ENCODE measurements at regions not wholly inside any gene's neighbourhood (a gene's known extent, or its start where the extent isn't known, plus 50 kb on each side); places are given as distances from the start of the nearest gene placed in this dataset.
A peak's percentile ranks its signal among the peaks of the same experiment; 100 is the strongest.
"Not testable (repeated sequence)": the region's sequence is repeated elsewhere in the genome, so short reads cannot be mapped to it uniquely, and the experiment has no call there.

DNA sequence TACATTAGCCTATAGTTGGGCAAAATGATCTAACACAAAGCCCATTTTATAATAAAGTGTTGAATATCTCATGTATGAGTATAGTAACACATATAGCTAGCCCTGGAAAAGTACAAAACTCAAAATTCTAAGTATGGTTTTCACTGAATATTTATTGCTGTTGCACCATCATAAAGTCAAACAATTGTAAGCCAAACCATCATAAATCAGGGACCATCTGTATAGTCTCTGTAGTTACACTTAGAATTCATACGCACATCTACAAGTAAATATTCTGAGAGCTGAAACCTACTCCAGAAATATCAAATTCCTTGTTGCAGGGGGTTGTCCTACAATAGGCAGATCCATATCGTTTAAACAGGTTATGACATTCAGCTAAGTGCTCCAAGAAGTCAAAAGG lies 817.3 kb downstream of the BCKDHB start:
- no peak for DNase-seq (ENCODE audit: low spot score)

DNA sequence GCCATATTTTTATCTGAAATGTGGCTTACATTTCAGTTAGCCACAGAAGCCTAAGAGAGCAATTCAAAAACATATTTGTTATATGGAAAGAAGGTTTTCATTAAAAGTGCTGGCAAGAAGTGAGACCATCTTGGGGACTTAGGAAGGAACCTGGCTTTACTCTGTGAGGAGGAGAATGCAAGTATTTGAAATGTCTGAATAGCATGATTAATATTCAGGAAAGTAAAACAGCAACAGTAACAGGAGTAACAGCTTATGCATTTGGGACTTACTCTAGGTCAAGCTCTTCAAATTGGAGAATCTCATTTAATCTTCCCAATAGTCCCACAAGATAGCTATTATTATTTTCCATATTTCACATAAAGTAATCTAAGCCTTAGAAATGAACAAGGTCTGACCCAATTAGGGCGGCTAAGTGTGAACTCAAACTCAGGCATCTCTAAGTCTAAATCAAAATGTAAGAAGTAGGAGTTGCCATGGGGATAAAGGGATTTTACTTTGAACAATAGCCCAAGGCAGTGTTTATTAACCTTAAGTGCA lies 816.5 kb downstream of the BCKDHB start:
- DNase-seq (ENCODE audit: low spot score), result no peak

DNA sequence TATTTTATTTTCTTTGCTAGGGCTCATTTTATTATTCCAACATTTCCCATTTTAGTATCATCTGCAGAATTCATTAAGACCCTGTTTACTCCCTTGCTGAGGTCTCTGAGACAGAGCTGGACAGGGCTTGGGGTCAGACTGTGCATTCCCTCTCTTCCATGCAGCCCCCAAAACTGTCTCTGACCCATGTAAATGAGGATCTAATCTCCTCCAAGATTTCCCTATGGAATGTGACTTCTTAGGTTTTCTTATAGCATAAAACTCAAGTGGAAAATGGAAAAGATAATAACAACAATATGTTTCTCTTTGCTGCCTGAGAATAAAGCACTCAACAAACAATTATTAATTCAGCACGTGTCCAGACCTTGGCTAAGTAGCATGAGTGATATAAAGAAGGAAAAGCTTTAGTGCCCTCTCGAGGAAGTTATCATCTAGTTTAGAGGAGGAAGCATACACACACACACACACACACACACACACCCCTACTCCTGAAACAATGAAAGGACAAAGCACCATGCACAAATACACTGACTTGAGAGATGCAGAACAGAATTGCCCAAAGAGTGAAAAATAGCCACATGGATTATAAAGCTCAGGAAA lies 815.5 kb downstream of the BCKDHB start:
- no peak for DNase-seq (ENCODE audit: low spot score)

DNA sequence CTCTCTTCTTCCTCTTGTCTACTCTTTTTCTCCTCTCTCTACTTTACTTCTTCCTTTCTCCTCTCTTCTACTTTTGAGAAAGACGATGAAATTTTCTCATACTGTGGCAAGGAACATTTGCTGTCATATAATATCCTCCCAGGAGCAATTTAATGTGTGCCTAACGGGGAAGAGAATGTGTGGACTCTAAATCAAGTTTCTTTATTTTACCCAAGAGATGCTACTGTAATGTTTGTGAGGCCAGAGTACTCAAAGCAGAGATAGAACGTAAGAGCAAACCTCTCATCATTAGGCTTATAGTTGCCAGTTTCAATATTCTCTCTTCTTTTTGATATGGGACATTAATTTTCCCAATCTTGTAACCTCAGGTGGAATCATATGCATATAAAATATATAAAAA lies 801.4 kb downstream of the BCKDHB start:
- no peak for DNase-seq (ENCODE audit: low spot score)

- no peak for DNase-seq (ENCODE audit: low spot score)
Observed at GRCh38 chr6:80903711-80904110, 797.2 kb downstream of the BCKDHB start.

GRCh38 chr6:80886475-80886874 lies 780.0 kb downstream of the BCKDHB start:
- no peak for DNase-seq (ENCODE audit: low spot score)

DNA sequence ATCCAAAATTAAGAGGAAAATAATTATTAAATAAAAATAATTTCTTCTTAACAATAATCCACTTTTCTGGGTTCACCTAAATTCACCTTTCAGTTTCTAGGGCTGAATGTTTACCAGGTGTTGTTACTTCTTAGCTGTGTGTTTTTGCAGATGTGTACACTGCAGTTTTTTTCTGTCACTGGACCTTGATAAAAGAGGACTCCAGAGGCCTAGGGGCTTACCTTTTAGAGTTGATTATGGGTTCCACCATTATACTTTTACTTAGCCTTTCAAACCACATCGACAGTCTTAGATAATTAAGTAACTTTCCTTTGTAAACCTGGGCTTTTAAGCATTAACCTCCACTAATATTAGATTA lies 766.5 kb downstream of the BCKDHB start:
- no peak for DNase-seq (ENCODE audit: low spot score)

- no peak for DNase-seq (ENCODE audit: low spot score)
Observed at GRCh38 chr6:80872199-80872950, 765.9 kb downstream of the BCKDHB start.

DNA sequence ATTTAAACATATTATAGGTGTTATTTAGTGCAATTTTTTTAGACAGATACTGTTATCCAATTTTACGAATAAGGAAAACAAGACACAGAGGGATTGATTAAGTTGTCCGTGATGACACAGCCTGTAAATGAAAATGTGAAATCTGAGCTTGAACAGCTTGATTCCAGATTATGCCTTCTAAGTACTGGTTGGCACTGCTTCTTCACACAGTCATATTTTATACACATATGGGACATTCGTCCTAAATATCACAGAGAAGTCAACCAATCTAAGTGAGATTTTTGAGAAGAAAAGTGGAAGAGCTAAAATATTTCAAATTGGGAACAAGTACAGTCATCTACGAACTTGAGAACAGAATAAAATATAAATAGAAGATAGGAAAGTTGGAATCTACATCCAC lies 756.3 kb downstream of the BCKDHB start:
- no peak for DNase-seq (ENCODE audit: low spot score)

GRCh38 chr6:80860107-80860506 lies 753.6 kb downstream of the BCKDHB start:
- DNase-seq (ENCODE audit: low spot score), result no peak

- not testable (repeated sequence) for DNase-seq (ENCODE audit: low spot score)
Observed at GRCh38 chr6:80847973-80848372, 741.5 kb downstream of the BCKDHB start.

DNA sequence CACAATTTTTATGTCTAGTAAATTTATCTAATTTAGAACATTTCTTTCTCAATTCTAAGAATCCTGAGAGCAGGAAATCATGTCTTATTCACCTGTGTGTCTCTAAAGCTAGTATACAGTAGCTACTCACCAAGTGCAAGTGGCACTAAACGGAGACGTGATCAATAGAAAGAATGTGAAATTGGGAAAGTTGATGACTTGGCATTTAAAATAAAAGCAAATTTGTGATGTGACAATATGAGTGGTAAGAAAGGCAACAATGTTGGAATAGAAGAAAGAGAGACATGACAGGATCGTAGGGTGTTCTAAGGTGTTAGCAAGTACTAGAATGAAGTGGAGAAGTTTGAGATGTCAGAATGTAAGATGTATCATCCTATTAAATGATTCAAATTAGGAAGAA lies 725.9 kb downstream of the BCKDHB start:
- no peak for DNase-seq (ENCODE audit: low spot score)

GRCh38 chr6:80793411-80793810 lies 686.9 kb downstream of the BCKDHB start:
- DNase-seq (ENCODE audit: low spot score), result no peak

DNA sequence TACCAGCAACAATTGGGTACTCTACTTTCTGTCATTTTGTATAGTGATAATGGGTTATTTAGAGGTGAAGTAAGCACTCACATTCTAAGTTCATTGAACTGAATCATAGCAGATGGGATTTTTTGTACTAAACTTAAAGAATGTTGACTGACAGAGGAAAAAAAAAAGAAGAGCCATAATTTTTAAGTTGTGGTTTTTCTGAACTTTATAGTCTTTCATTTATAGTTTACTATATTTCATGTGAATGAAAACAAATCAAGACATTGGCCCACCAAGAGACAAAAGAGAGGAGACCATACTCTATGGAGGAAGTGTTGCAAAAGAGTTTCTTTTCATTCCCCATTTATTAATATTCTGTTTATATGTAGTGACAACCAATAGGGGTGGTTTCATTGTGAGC lies 685.7 kb downstream of the BCKDHB start:
- DNase-seq (ENCODE audit: low spot score), result no peak

GRCh38 chr6:80789912-80790570 lies 683.6 kb downstream of the BCKDHB start:
- DNase-seq (ENCODE audit: low spot score), result no peak

GRCh38 chr6:80783271-80783670 lies 676.8 kb downstream of the BCKDHB start:
- DNase-seq (ENCODE audit: low spot score), result not testable (repeated sequence)

DNA sequence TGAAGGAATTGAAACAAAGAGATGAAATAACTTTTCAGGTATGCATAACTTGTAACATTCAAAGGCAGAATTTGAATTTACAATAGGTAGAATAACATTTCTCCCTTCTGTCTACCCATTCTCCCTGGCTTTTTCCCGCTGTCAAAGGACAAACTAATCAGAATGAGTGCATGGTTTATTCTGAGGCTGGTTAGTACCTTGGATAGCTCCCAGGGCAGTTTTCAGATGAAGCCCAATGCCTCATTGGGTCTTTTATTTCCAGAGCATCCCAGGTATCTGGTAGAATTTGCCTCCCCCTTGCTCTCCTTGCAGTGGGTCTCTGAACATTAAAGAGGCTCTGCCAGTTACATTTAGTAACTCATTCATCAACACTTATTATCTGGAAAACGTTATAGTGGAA lies 665.5 kb downstream of the BCKDHB start:
- no peak for DNase-seq (ENCODE audit: low spot score)

DNA sequence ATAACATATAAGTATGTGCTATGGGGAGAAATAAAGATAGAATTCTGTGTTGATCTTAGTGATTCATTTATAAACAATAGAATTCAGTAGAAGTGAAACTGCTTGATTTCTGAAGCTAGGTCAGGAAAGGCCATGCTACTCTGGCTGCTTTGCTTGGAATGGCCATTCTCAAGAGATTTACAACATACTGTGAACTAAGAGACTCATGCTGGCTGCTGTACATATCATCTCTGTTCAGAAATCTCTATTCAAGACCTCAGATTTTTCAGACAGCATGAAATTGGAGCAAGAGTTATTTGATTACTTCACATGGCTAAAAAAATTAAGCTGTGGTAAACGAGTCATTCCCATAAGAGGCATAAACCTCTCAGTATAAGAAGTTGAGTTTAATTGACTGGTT lies 662.6 kb downstream of the BCKDHB start:
- DNase-seq (ENCODE audit: low spot score), result no peak

DNA sequence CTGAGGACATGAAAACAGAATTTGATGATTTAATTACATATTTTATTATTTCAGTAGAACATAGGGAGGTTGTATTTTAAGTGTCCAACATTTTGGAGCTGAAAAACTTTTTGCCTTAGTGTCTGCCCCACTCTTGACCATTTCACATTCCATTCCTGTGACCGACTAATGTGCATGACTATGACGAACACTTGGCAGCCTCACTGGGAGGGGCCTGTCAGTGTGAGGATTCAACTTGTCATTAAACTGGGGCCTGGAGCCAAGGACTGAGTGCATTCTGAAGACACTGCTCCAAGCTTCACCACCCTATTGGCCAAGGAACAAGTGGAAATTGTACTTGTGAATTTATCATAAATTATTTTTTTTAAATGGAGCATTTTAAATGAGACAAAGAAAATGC lies 661.3 kb downstream of the BCKDHB start:
- no peak for DNase-seq (ENCODE audit: low spot score)

GRCh38 chr6:80744213-80744612 lies 637.7 kb downstream of the BCKDHB start:
- no peak for DNase-seq (ENCODE audit: low spot score)

DNA sequence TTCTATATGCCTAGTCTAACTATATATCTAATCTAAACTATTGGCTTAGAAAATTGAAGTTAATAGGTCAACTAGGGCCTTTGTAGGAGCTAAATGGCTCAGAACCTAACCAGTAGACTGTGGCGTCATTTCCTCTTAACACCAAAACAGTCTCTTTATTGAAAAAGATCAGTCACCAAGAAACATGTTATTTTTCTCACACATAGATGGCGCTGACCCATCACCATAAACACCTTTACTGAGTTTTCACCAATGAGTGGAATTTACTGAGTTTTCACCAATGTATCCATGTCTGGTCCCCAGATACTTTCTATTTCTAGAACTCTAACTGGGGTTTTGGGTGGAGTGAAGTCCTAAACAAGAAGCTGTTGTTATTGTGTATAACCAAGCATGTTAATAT lies 636.0 kb downstream of the BCKDHB start:
- DNase-seq (ENCODE audit: low spot score), result peak; percentile 12

- DNase-seq (ENCODE audit: low spot score), result no peak
Observed at GRCh38 chr6:80733641-80734040, 627.2 kb downstream of the BCKDHB start.

DNA sequence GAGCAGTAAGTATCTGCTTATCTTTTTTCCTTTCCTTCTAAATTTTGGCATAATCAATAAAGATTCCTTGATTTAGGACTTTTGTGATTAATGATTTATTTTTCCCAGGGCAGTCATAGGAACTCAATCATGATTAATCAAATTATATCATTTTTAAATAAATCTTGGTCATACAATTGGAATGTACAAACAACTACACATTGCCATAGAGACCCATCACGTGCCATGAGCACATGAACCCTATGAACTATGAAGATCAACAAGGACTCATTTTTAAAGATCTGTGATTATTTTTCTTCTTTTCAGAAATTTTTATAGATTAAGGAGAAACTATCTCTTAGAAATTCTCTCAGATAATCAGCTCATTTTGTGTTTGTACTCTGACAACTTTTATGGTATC lies 622.4 kb downstream of the BCKDHB start:
- no peak for DNase-seq (ENCODE audit: low spot score)

Data from SW480 (cell line).